ENCODE measurements at regions not wholly inside any gene's neighbourhood (a gene's known extent, or its start where the extent isn't known, plus 50 kb on each side); places are given as distances from the start of the nearest gene placed in this dataset.
"Not testable (repeated sequence)": the region's sequence is repeated elsewhere in the genome, so short reads cannot be mapped to it uniquely, and the experiment has no call there.

DNA sequence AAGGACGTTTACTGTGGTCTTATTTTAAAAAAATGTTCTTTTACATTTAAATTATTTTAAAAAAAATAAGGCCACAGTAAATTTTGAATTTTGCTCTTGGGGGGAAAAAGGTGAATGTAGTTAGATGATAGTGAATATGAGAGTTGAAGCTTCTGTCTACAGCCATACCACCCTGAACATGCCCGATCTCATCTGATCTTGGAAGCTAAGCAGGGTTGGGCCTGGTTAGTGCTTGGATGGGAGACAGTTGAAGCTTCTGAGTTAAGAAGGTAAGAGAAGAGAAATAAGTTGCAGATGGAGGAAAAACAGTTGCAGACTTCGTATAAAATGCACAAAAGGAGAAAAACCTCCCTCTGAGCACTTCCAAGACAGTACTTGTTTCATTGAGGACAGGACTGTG lies 115.6 kb upstream of the NR3C2 start:
- WGBS (ENCODE audit: insufficient coverage), result no CpG with 5 or more reads among the region's 3 CpGs
- POLR2A ChIA-PET, result no interaction called here
- DNase-seq, result no peak

DNA sequence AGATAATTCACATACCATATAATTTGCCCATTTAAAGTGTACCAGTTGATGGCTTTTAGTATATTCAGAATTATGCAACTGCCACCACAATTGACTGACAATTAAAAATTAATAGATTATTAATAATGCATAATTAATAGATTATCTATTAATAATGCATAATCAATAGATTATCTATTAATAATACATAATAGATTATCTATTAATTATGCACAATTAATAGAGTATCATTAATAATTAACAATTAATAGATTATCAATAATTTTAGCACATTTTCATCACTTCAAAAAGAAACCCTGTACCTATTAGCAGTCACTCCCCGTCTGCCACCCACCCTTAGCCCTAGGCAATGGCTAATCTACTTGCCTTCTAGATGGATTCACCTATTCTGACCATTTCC lies 108.6 kb upstream of the NR3C2 start:
- Histone ChIP-seq H3K27ac (ENCODE audit: insufficient read depth in 1 of 2, low read depth in 1 of 2, low read length in 2 of 2, poor library complexity in 1 of 2, severe bottlenecking in 2 of 2) (no peak overlapping the region), H3K4me3 (ENCODE audit: control insufficient read depth in 1 of 7, extremely low read depth in 1 of 7, insufficient read depth in 4 of 7, low read depth in 2 of 7, low read length in 6 of 7) (no peak overlapping the region), H3K4me1 (ENCODE audit: control extremely low read depth in 1 of 4, control insufficient read depth in 4 of 4, insufficient read depth in 4 of 4, low read length in 3 of 4) (no peaks in the 10 kb centered on the region), H3K9me3 (ENCODE audit: control extremely low read depth in 1 of 5, control insufficient read depth in 4 of 5, insufficient read depth in 2 of 5, low read depth in 1 of 5, low read length in 4 of 5) (peaks cover 0 to 1% (median 0%) of the 10 kb centered on the region in 5 experiments), H3K36me3 (ENCODE audit: control insufficient read depth in 4 of 4, insufficient read depth in 4 of 4, low read length in 3 of 4) (no peaks in the 10 kb centered on the region), H3K27me3 (replicated peaks in 2 of 5; ENCODE audit: control insufficient read depth in 4 of 5, insufficient read depth in 5 of 5, low read length in 4 of 5) (no peaks in the 10 kb centered on the region)
- DNase-seq, result no peak
- 100% methylated on average over 1 of the region's 1 CpG for WGBS (ENCODE audit: insufficient coverage)
- ChIA-PET POLR2A (no interaction called here), CTCF (no interaction called here)

More for the DNA sequence above, 115.6 kb upstream of the NR3C2 start:
- CTCF ChIA-PET, result no interaction called here
- Histone ChIP-seq H3K36me3 (ENCODE audit: control insufficient read depth in 4 of 4, insufficient read depth in 4 of 4, low read length in 3 of 4) (no peaks in the 10 kb centered on the region), H3K4me1 (ENCODE audit: control extremely low read depth in 1 of 4, control insufficient read depth in 4 of 4, insufficient read depth in 4 of 4, low read length in 3 of 4) (no peaks in the 10 kb centered on the region), H3K27me3 (replicated peaks in 2 of 5; ENCODE audit: control insufficient read depth in 4 of 5, insufficient read depth in 5 of 5, low read length in 4 of 5) (no peaks in the 10 kb centered on the region), H3K27ac (ENCODE audit: insufficient read depth in 1 of 2, low read depth in 1 of 2, low read length in 2 of 2, poor library complexity in 1 of 2, severe bottlenecking in 2 of 2) (no peak overlapping the region), H3K4me3 (ENCODE audit: control insufficient read depth in 1 of 7, extremely low read depth in 1 of 7, insufficient read depth in 4 of 7, low read depth in 2 of 7, low read length in 6 of 7) (no peak overlapping the region), H3K9me3 (ENCODE audit: control extremely low read depth in 1 of 5, control insufficient read depth in 4 of 5, insufficient read depth in 2 of 5, low read depth in 1 of 5, low read length in 4 of 5) (peaks cover 0 to 1% (median 0%) of the 10 kb centered on the region in 5 experiments)

DNA sequence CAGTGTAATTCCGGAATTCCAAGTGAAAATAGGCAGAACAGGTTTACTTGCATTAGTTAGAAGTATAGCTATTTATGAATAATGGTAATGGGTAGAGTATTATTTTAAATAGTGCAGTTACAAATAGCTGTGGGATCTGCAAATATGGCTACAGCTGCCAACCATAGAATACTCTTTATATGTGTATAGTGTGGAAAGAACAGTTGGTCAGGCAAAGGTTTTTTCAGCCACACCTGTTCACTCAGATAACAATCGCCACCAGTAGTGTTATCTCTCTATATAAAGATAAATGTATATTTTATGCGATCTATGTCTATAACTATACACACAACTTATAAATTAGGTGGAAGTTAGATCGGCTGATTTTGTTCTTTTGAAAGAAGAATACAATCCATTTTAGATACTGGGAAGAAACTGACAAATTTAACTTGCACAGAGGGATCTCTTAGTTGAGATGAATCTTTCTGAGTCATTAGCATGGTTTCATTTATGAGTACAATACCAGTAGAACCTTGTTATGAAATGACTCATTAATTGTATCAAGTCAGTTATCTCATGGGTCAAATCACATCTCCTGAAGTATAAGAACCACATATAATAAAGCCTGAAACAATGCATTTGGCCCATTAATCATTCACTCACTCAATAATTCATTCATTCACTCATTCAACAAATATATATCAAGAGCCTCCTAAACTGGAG lies 100.9 kb upstream of the NR3C2 start:
- 100% methylated on average over 1 of the region's 4 CpGs for WGBS (ENCODE audit: insufficient coverage)
- DNase-seq, result no peak
- H3K27me3 ChIP-seq (replicated peaks in 2 of 5; ENCODE audit: control insufficient read depth in 4 of 5, insufficient read depth in 5 of 5, low read length in 4 of 5), result no peaks in the 10 kb centered on the region
- POLR2A ChIA-PET, result no interaction called here
- H3K9me3 ChIP-seq (ENCODE audit: control extremely low read depth in 1 of 5, control insufficient read depth in 4 of 5, insufficient read depth in 2 of 5, low read depth in 1 of 5, low read length in 4 of 5), result no peaks in the 10 kb centered on the region
- H3K27ac ChIP-seq (ENCODE audit: insufficient read depth in 1 of 2, low read depth in 1 of 2, low read length in 2 of 2, poor library complexity in 1 of 2, severe bottlenecking in 2 of 2), result no peak overlapping the region
- CTCF ChIA-PET, result no interaction called here
- no peak overlapping the region for H3K4me3 ChIP-seq (ENCODE audit: control insufficient read depth in 1 of 7, extremely low read depth in 1 of 7, insufficient read depth in 4 of 7, low read depth in 2 of 7, low read length in 6 of 7)
- no peaks in the 10 kb centered on the region for H3K36me3 ChIP-seq (ENCODE audit: control insufficient read depth in 4 of 4, insufficient read depth in 4 of 4, low read length in 3 of 4)
- no peaks in the 10 kb centered on the region for H3K4me1 ChIP-seq (ENCODE audit: control extremely low read depth in 1 of 4, control insufficient read depth in 4 of 4, insufficient read depth in 4 of 4, low read length in 3 of 4)

DNA sequence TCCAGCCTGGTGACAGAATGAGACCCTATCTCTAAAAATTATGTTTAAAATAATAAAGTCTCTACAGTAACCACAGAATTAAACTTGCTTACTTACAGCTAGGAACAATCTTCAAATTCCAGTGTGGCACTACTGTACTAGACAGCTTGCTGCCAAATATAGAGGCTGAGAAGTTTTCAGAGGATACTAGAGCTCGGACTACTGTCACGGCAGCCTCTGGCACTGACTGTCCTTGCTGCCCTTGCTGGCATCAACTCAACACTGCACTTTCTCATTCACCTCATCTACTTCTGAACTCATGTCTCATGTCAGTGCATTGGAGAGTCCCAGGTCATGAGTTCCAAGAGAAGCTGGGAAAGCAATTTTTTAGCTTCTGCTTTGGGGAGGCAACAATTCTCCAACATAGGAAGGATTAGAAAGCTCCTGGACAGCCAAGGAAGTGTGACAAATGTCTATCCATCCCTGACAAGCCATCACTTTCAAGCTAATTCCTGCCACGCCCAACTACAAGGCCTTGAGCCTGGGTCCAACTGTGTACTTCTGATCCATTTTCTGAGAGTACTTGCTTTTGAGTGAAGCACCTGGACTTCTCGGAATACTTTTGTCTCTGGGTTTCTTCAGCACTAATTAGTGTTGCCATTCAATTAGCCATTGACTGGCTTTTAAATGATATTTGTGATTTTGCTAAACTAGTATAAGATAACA lies 98.6 kb upstream of the NR3C2 start:
- Histone ChIP-seq H3K36me3 (ENCODE audit: control insufficient read depth in 4 of 4, insufficient read depth in 4 of 4, low read length in 3 of 4) (no peaks in the 10 kb centered on the region), H3K9me3 (ENCODE audit: control extremely low read depth in 1 of 5, control insufficient read depth in 4 of 5, insufficient read depth in 2 of 5, low read depth in 1 of 5, low read length in 4 of 5) (peaks cover 0 to 4% (median 0%) of the 10 kb centered on the region in 5 experiments), H3K27ac (ENCODE audit: insufficient read depth in 1 of 2, low read depth in 1 of 2, low read length in 2 of 2, poor library complexity in 1 of 2, severe bottlenecking in 2 of 2) (no peak overlapping the region), H3K4me1 (ENCODE audit: control extremely low read depth in 1 of 4, control insufficient read depth in 4 of 4, insufficient read depth in 4 of 4, low read length in 3 of 4) (no peaks in the 10 kb centered on the region), H3K27me3 (replicated peaks in 2 of 5; ENCODE audit: control insufficient read depth in 4 of 5, insufficient read depth in 5 of 5, low read length in 4 of 5) (no peaks in the 10 kb centered on the region), H3K4me3 (ENCODE audit: control insufficient read depth in 1 of 7, extremely low read depth in 1 of 7, insufficient read depth in 4 of 7, low read depth in 2 of 7, low read length in 6 of 7) (no peak overlapping the region)
- no peak for DNase-seq
- CTCF ChIA-PET, result no interaction called here
- 76% methylated on average over 3 of the region's 4 CpGs for WGBS (ENCODE audit: insufficient coverage)
- POLR2A ChIA-PET, result no interaction called here

DNA sequence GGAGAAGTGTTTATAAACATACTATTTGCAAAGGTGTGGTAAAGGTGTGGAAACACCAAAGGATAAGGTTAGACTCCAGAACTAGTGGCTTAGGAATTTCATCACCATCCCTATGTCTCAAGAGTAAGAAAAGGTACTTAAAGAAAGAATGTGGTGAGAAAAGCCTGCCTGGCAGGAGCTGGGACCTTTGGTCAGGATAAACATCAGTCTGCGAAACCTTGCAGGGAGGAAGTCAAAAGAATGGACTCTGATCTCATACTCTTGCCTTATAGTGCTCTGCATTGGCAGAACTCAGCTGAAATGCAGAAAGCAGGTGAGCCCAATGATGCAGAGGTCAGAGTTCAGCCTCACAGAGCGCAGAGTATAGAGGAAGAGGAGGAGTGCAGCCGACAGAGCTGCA lies 97.2 kb upstream of the NR3C2 start:
- Histone ChIP-seq H3K36me3 (ENCODE audit: control insufficient read depth in 4 of 4, insufficient read depth in 4 of 4, low read length in 3 of 4) (no peaks in the 10 kb centered on the region), H3K4me3 (ENCODE audit: control insufficient read depth in 1 of 7, extremely low read depth in 1 of 7, insufficient read depth in 4 of 7, low read depth in 2 of 7, low read length in 6 of 7) (no peak overlapping the region), H3K27me3 (replicated peaks in 2 of 5; ENCODE audit: control insufficient read depth in 4 of 5, insufficient read depth in 5 of 5, low read length in 4 of 5) (no peaks in the 10 kb centered on the region), H3K9me3 (ENCODE audit: control extremely low read depth in 1 of 5, control insufficient read depth in 4 of 5, insufficient read depth in 2 of 5, low read depth in 1 of 5, low read length in 4 of 5) (peaks cover 0 to 14% (median 7%) of the 10 kb centered on the region in 5 experiments), H3K4me1 (ENCODE audit: control extremely low read depth in 1 of 4, control insufficient read depth in 4 of 4, insufficient read depth in 4 of 4, low read length in 3 of 4) (no peaks in the 10 kb centered on the region), H3K27ac (ENCODE audit: insufficient read depth in 1 of 2, low read depth in 1 of 2, low read length in 2 of 2, poor library complexity in 1 of 2, severe bottlenecking in 2 of 2) (no peak overlapping the region)
- ChIA-PET CTCF (no interaction called here), POLR2A (no interaction called here)
- no peak for DNase-seq
- WGBS (ENCODE audit: insufficient coverage), result 73% methylated on average over 2 of the region's 3 CpGs

DNA sequence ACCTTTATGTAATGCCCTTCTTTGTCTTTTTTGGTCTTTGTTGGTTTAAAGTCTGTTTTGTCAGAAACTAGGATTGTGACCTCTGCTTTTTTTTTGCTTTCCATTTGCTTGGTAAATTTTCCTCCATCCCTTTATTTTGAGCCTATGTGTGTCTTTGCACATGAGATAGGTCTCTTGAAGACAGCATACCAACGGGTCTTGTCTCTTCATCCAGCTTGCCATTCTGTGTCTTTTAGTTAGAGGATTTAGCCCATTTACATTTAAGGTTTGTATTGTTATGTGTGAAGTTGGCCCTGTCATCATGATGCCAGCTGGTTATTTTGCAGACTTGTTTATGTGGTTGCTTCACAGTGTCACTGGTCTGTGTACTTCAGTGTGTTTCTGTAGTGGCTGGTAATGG lies 91.6 kb upstream of the NR3C2 start:
- CTCF ChIA-PET; H3K4me1 ChIP-seq (ENCODE audit: control extremely low read depth in 1 of 4, control insufficient read depth in 4 of 4, insufficient read depth in 4 of 4, low read length in 3 of 4); H3K27ac ChIP-seq (ENCODE audit: insufficient read depth in 1 of 2, low read depth in 1 of 2, low read length in 2 of 2, poor library complexity in 1 of 2, severe bottlenecking in 2 of 2); H3K36me3 ChIP-seq (ENCODE audit: control insufficient read depth in 4 of 4, insufficient read depth in 4 of 4, low read length in 3 of 4); DNase-seq; H3K27me3 ChIP-seq (replicated peaks in 2 of 5; ENCODE audit: control insufficient read depth in 4 of 5, insufficient read depth in 5 of 5, low read length in 4 of 5); POLR2A ChIA-PET; H3K4me3 ChIP-seq (ENCODE audit: control insufficient read depth in 1 of 7, extremely low read depth in 1 of 7, insufficient read depth in 4 of 7, low read depth in 2 of 7, low read length in 6 of 7): not testable (repeated sequence)
- 83% methylated on average over 1 of the region's 1 CpG for WGBS (ENCODE audit: insufficient coverage)
- peaks cover 0 to 19% (median 7%) of the 10 kb centered on the region in 5 experiments for H3K9me3 ChIP-seq (ENCODE audit: control extremely low read depth in 1 of 5, control insufficient read depth in 4 of 5, insufficient read depth in 2 of 5, low read depth in 1 of 5, low read length in 4 of 5)

DNA sequence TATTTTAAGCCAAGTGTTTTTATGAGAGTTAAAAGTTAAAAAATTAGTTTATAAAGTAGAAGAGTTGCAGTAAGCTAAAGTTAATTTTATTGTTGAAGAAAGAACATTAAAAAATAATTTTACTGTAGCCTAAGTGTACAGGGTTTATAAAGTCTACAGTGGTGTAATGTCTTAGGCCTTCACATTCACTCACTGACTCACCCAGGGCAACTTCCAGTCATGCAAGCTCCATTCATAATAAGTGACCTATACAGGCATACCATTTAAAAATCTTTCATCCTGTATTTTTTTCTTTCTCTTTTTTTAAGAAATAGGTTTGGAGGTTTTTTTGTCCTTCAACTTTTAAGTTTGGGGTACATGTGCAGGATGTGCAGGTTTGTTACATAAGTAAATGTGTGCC lies 87.9 kb upstream of the NR3C2 start:
- DNase-seq, result no peak
- CTCF ChIA-PET, result no interaction called here

More for the DNA sequence above, 87.9 kb upstream of the NR3C2 start:
- Histone ChIP-seq H3K27me3 (replicated peaks in 2 of 5; ENCODE audit: control insufficient read depth in 4 of 5, insufficient read depth in 5 of 5, low read length in 4 of 5) (no peaks in the 10 kb centered on the region), H3K4me1 (ENCODE audit: control extremely low read depth in 1 of 4, control insufficient read depth in 4 of 4, insufficient read depth in 4 of 4, low read length in 3 of 4) (no peaks in the 10 kb centered on the region), H3K4me3 (ENCODE audit: control insufficient read depth in 1 of 7, extremely low read depth in 1 of 7, insufficient read depth in 4 of 7, low read depth in 2 of 7, low read length in 6 of 7) (no peak overlapping the region), H3K36me3 (ENCODE audit: control insufficient read depth in 4 of 4, insufficient read depth in 4 of 4, low read length in 3 of 4) (no peaks in the 10 kb centered on the region), H3K27ac (ENCODE audit: insufficient read depth in 1 of 2, low read depth in 1 of 2, low read length in 2 of 2, poor library complexity in 1 of 2, severe bottlenecking in 2 of 2) (no peak overlapping the region), H3K9me3 (ENCODE audit: control extremely low read depth in 1 of 5, control insufficient read depth in 4 of 5, insufficient read depth in 2 of 5, low read depth in 1 of 5, low read length in 4 of 5) (peaks cover 0 to 11% (median 4%) of the 10 kb centered on the region in 5 experiments)
- POLR2A ChIA-PET, result no interaction called here
